Activated effector memory CD4-positive, alpha-beta T cell treated with Interleukin-2 at 50 U/mL for 16 hours (primary cell): ENCODE measurements at regions not wholly inside any gene's neighbourhood (a gene's known extent, or its start where the extent isn't known, plus 50 kb on each side); places are given as distances from the start of the nearest gene placed in this dataset.
"Not testable (repeated sequence)": the region's sequence is repeated elsewhere in the genome, so short reads cannot be mapped to it uniquely, and the experiment has no call there.

Experiments used
- DNase-seq: peaks from one replicate; pipeline ENCODE4 v3.0.0-alpha.2; 2020

DNA sequence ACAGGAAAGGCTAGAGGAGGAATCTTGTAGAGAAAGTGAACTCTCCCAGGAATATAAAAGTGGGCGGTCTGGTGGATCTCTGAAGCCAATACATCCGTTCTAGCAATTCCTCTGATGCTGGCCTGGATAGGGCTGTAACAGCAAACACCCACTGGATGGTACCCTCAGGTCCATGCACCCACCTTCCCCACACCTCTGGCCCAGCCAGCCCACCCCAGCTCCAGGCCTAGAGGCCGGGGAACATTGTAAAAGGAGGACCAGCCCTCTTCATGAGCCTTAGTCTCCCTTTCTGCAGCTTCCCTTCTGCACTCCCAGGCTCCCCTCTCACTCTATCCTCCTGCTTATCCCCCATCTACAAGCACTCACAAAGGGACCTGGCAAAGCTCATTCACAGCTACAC lies 443.9 kb downstream of the BUD13 start:
- no peak for DNase-seq

DNA sequence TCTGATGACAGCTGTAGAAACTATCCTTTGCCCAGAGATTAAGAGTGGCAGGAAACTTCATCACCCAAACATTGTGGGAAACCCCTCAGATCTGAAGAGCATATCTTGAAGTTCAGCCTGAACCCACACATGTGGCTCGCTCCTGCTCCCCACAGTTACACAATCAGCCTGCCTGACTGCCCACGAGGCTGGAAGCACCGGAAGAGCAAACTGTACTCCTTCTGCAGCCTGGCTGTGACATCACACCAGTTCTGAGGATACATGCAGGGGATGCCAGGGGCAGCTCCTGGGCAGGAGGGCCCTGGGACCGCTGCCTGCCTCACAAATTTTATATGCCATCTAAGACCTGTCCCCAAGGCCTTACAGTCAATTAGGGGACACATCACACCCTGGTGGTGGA lies 444.4 kb downstream of the BUD13 start:
- DNase-seq, result no peak

GRCh38 chr11:116326146-116326545 lies 446.6 kb downstream of the BUD13 start:
- no peak for DNase-seq

- no peak for DNase-seq
These were observed 447.5 kb downstream of the BUD13 start for GRCh38 chr11:116325247-116325646.

DNA sequence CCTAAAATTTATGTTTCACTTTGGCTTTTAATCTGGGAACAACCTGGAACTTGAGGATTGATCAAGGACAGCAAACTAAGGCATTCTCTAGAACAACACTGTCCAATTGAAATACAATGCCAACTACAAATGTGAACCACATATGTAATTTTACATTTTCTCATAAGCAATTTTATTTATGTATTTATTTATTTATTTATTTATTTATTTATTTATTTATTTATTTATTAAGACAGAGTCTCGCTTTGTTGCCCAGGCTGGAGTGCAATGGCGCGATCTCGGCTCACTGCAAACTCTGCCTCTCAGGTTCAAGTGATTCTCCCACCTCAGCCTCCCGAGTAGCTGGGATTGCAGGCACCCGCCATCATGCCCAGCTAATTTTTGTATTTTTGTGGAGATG lies 448.7 kb downstream of the BUD13 start:
- DNase-seq, result not testable (repeated sequence)

GRCh38 chr11:116317212-116317611 lies 455.6 kb downstream of the BUD13 start:
- DNase-seq, result no peak

- no peak for DNase-seq
These were observed 458.8 kb downstream of the BUD13 start for GRCh38 chr11:116314006-116314405.

DNA sequence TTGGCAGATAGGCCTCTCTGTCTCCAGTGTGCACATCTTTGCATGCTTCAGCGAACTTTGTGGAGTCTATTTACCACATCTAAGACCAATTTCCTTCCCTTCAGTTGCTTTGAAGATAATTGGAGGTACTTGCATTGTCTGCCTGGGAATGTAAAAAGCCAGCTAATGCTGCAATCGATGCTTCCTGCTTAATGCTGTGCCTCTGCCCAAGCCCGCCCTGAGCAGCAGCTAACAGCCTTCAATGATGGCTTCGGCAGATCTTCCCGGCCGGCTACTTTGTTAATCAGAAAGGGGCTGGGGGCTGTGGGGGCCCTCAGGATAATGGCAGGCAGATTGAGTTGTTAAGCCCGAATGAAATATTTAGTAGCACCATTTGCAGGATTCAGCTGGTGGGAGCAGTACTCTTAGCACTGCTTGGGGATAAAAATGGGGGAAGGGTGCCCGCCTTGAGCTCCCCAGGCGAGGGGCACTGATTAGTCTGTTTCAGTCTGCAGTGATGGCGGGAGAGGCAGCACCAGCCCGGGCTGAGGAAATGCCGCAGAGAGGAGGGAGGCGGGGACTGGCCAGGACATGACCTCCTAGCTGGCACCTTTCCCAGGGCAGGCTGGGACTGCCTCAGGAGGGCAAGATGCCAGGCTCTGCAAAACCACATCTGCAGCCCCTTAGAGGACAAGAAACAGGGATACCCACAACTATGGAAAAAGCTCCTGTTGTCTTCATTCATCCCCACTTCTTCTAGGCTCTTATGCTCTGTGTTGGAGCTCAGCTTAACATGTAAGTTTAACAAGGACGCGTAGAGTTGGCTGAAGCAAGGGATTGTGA lies 460.0 kb downstream of the BUD13 start:
- DNase-seq, result no peak

GRCh38 chr11:116311206-116311605 lies 461.6 kb downstream of the BUD13 start:
- DNase-seq, result no peak

DNA sequence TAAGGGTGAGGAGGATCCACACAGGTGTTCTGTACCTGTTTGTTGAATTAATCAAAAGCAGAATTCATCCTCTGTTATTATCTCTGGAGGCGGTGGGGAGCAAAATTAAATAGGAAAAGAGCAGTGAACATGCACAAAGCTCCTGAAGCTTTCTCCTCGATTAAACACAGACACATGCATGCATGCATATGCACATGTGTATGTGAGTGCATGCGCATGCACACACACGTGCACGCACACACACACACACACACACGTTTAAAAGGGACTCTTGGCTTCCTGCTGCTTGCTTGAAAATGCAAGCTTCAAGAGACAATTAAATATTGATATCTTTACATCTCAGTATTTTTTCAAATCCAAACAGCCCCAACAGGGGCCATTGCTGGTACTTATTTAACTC lies 462.1 kb downstream of the BUD13 start:
- DNase-seq, result no peak

DNA sequence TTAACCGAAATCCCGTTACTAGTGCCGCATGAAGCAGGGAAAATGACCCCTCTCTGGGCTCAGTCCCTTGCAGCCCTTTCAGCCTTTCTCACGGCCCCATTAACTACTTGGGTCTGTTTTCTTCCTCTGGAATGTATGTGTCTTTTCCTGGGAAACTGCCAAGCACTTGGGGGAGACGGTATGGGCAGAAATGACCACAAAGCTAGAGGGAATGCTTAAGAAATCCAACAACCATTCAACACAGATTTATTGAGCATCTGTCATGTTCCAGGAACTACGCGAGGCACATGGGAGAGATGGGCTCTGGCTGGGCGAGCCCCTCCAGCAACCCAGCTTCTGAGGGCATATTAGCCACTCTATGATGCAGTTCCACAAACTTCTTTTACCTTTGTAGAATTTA lies 462.6 kb downstream of the BUD13 start:
- DNase-seq, result no peak

DNA sequence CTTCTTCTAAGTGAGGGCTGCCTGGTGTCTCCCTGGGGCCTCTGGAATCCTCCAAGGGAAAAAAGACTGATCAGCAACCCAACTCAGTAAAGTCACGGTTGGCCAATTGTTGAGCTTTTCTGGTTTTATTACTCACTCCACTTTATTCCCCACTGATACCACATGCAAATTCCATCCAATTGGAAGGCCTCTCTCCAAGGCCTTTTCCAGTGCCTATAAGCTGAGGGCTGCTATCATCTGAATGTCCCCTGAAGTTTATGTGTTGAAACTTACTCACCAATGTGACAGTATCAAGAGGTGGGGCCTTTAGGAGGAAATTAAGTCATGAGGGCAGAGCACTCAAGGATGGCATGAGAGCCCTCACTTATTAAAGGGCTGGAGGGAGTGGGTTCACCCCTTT lies 463.3 kb downstream of the BUD13 start:
- DNase-seq, result no peak

DNA sequence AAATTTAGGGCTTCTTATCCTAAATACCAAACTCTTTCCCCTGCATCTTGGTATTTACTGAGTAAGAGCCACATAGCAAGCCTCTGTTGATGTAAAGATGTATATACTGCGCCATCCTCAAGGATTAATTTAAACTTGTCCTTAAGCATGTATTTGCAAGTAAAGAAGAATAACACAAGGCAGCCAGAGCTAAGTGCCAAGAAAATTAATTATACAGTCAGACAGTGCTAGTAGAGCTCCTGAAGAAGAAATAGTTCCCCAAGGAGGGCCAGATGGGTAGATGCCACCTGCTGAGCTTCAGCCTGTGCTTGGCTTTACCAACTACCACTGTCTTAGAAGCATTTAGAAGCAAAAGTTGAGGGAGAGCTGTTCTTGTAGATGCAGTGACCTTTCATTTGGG lies 470.0 kb downstream of the BUD13 start:
- no peak for DNase-seq

DNA sequence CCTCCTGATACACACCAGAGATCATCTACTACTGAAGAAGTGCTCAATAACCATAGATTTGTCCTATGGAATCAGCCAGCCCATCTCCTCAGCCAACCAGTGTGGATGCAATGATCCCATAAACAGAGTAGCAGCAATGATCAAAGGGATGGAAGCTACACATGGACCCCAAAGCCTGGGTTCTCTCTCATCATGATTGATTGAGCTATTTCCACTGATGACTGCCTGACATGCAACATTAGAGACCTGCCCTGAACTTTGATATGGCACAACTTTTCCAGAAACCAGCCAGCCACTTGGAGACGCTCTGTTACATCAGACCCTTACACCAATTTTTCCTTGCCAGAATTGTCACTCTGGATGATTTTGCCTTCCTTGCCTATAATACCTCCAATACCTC lies 471.6 kb downstream of the BUD13 start:
- no peak for DNase-seq

GRCh38 chr11:116300232-116300631 lies 472.6 kb downstream of the BUD13 start:
- DNase-seq, result no peak

DNA sequence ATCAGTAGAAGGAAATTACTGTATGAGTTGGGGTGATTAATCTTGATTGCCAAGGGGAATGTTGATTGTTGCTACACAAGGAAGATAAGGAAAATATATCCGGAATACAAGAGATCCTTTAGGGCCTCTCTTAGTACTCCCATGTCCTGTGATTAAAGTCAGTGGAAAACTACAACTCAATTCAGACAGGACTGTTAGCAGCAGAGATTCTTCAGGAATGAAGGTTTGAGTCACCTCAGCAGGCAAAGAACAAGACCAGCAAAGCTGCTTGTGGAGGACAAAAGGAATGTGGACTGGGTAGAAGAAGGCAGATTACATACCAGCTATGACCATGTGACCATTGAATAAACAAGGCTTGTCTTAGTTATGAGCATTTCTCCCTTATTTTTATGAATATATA lies 478.2 kb downstream of the BUD13 start:
- no peak for DNase-seq

- DNase-seq, result no peak
These were observed 484.9 kb downstream of the BUD13 start for GRCh38 chr11:116287866-116288265.

DNA sequence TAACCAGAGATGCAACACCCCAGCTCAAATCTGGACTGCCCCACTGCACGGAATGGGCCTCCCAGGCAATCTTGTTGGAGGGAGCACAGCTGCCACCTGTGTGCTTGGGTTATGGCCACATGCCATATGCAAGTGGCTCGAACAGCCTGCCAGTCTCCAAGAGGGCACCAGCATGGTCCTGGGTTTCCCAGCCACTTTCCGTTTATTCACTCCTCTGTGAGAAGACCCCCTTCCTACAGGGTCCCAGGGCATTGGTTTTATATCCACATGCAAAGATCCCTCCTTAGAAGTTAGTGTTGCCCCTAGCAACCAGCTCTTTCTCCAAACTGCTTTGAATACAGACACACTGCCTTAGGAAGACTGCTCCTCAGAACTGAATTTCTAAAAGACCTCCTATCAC lies 487.8 kb downstream of the BUD13 start:
- DNase-seq, result no peak

DNA sequence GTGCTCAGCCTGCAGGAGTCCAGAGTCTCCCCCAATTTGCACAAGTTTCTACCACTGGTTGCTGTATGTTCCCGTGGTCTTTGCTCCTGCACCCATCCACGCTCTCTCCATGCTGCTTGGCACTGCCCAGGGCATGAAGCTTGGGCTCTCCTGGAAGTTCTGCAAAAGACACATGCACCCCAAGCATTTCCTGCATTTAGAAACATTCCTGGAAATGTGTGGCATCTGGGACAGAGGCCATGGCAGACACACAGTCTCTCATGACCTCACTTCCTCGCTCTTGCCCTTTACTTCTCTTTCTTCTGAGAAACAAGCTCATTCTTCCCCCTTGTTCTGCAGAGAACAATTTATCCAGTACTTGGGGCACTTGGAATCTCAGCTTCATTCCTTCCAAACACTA lies 489.5 kb downstream of the BUD13 start:
- no peak for DNase-seq

DNA sequence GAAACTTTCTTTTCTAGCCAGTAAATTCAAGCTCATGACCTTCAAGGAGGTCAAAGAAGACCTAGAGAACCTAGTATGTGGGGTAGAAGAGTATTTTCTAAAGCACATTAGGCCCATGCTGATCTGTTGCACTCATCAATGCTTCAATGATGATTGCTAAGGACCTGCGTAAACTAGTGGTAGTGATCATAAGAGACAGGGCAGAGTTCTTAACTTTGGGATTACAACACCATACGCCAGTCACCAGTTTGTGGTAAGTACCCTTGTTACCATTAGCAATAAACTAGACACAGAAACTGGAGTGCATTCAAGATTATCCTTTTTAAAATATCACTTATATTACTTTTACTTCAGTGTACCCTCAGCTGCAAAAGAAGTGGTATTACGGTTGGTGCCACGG lies 490.3 kb downstream of the BUD13 start:
- no peak for DNase-seq

DNA sequence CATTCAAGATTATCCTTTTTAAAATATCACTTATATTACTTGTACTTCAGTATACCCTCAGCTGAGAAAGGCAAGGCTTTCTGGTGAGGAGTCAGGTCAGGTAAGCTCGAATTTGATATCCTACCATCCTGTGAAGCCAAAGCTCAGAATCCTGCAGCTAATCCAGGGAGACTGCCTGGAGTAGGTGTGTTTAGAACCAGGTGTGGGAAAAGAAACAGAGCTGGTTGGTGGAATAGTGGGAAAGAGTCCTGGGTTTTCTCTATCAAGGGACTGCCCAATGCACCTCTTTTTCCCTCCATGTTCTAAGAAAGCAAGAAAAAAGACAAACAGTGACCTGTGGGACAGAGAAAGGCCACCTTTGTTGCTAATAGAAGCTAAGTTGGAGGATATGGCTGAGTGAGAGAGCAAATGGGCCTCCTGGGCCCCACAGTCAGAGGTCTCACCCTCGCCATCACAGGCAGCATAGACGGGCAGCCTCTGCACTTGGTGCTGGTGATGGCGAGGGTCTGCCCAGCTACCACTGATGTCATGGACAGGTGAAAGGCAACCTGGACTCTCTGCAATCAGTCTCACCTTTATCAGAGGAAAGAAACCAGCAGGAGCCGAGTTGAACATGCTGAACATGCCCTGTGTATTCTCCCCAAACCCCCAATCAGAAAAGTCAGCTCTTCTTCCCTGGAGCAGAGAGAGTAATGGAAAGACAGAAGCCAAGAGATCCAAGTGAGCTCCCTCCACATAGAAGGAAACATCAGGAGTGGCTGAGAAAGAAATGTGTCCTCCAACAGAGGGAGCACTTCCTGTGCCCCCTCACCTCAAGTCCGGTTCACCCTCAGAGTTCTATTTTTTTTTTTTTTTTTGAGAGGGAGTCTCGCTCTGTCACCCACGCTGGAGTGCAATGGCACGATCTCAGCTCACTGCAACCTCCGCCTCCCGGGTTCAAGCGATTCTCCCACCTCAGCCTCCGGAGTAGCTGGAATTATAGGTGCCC lies 491.3 kb downstream of the BUD13 start:
- no peak for DNase-seq

- DNase-seq, result no peak
These were observed 493.3 kb downstream of the BUD13 start for GRCh38 chr11:116279511-116279910.

GRCh38 chr11:116278076-116278475 lies 494.7 kb downstream of the BUD13 start:
- DNase-seq, result no peak
